HG03439 (cell line): ENCODE measurements at regions not wholly inside any gene's neighbourhood (a gene's known extent, or its start where the extent isn't known, plus 50 kb on each side); places are given as distances from the start of the nearest gene placed in this dataset.

Experiments
- ATAC-seq: cut with Tn5 transposase; IDR thresholded peaks from one replicate; pipeline ENCODE4 v1.9.1; 2021; ENCODE audit warnings: mild to moderate bottlenecking, moderate library complexity; ENCODE audit not compliant: unreplicated experiment

GRCh38 chr1:84090447-84091245, 53.4 kb upstream of the PRKACB start:
- ATAC-seq, result peak; percentile 54

GRCh38 chr1:84089867-84090266, 54.2 kb upstream of the PRKACB start:
- no peak for ATAC-seq

GRCh38 chr1:84089465-84089864, 54.6 kb upstream of the PRKACB start:
- no peak for ATAC-seq

- ATAC-seq, result no peak
These were observed 57.5 kb upstream of the PRKACB start for GRCh38 chr1:84086616-84087015.

- no peak for ATAC-seq
These were observed 57.9 kb upstream of the PRKACB start for GRCh38 chr1:84086189-84086588.

GRCh38 chr1:84083307-84083706, 60.8 kb upstream of the PRKACB start:
- ATAC-seq, result no peak

- no peak for ATAC-seq
These were observed 65.2 kb upstream of the PRKACB start for GRCh38 chr1:84078842-84079202.

- peak; percentile 49 for ATAC-seq
These were observed 65.8 kb upstream of the PRKACB start for GRCh38 chr1:84078108-84078841.

- ATAC-seq, result peak; percentile 92
These were observed 66.5 kb upstream of the PRKACB start for GRCh38 chr1:84077476-84078107.

GRCh38 chr1:84073266-84073665, 70.8 kb upstream of the PRKACB start:
- no peak for ATAC-seq

- no peak for ATAC-seq
These were observed 70.4 kb upstream of the TTLL7 start for GRCh38 chr1:84069236-84069845.

- ATAC-seq, result no peak
These were observed 63.6 kb upstream of the TTLL7 start for GRCh38 chr1:84062496-84062895.

GRCh38 chr1:84061336-84061735, 62.4 kb upstream of the TTLL7 start:
- ATAC-seq, result no peak

GRCh38 chr1:84060781-84061180, 61.8 kb upstream of the TTLL7 start:
- no peak for ATAC-seq

- ATAC-seq, result no peak
These were observed 49.9 kb upstream of the TTLL7 start for GRCh38 chr1:84048820-84049219.
